ENCODE measurements at regions not wholly inside any gene's neighbourhood (a gene's known extent, or its start where the extent isn't known, plus 50 kb on each side); places are given as distances from the start of the nearest gene placed in this dataset.

DNA sequence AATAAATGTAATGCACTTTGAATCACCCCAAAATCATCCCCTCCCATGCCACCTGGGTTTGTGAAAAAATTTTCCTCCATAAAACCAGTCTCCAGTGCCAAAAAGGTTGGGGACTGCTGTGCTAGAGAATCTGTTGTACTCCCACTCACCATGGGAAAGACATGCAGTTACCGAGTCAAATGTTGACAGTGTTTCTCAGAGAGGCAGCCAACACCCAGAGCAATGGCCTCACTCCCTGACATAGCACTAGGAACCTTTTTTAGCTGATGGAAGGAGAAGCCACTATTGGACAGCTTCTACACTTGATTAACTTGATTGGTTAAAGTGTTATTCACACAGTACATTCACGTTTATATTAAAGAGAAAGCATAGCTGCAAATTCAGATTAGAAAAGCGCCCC is 59.8 kb upstream of the MANEA start:
- intact Hi-C loops (cut with micrococcal nuclease; ENCODE audit: unreplicated experiment) = no loop called here
- H3K4me2 ChIP-seq (ENCODE audit: control insufficient read depth, insufficient read depth) = no peak overlapping the region
- 7% methylated on average over 3 of the region's 3 CpGs for WGBS (ENCODE audit: insufficient coverage, insufficient replicate concordance, low lambda C conversion rate, missing lambda C conversion rate)

More for the DNA sequence above, 59.8 kb upstream of the MANEA start:
- Histone ChIP-seq H3K27ac (ENCODE audit: control insufficient read depth, insufficient read depth) (no peak overlapping the region), H3K9me3 (replicated peaks; ENCODE audit: control insufficient read depth, insufficient read depth, low read length) (no peaks in the 10 kb centered on the region), H4K20me1 (ENCODE audit: control insufficient read depth, insufficient read depth) (no peaks in the 10 kb centered on the region), H3K36me3 (ENCODE audit: control insufficient read depth in 2 of 2, insufficient read depth in 2 of 2, low read length in 1 of 2) (no peaks in the 10 kb centered on the region), H3K79me2 (ENCODE audit: control insufficient read depth, insufficient read depth, low read length) (no peaks in the 10 kb centered on the region), H3K9ac (ENCODE audit: control insufficient read depth, insufficient read depth, low read length) (no peak overlapping the region), H3K4me1 (ENCODE audit: control insufficient read depth, insufficient read depth, low read length) (no peaks in the 10 kb centered on the region), H3K4me3 (no peak overlapping the region), H2AFZ (ENCODE audit: control insufficient read depth, low read depth, low read length) (no peak overlapping the region), H3K27me3 (replicated peaks in 1 of 2; ENCODE audit: control insufficient read depth in 2 of 2, insufficient read depth in 2 of 2, low read length in 1 of 2) (no peaks in the 10 kb centered on the region)
- no peak for FAIRE-seq
- ChIA-PET POLR2A (no interaction called here), SMC1A (ENCODE audit: uncharacterized antibody, unreplicated experiment) (no interaction called here), CTCF (interaction anchor here (0.6 kb wide), 1 partner anchor 582 kb away, joined by 4 read pairs; no protein-coding TSS in a partner anchor), RAD21 (ENCODE audit: unreplicated experiment) (no interaction called here)
- BruUV-seq (replicated peaks) = no TSS peak
- no peak for DNase-seq (ENCODE audit: low read depth, low spot score)
- no peak for ATAC-seq
- TF ChIP-seq CEBPB (IDR thresholded peaks at IDR 0.05; ENCODE audit: borderline replicate concordance in 1 of 2, low read depth in 2 of 2, low read length in 2 of 2) (no peak), RAD51 (IDR thresholded peaks at IDR 0.05) (no peak), BACH1 (IDR thresholded peaks at IDR 0.05; ENCODE audit: borderline replicate concordance) (no peak), TCF3 (IDR thresholded peaks at IDR 0.05; ENCODE audit: borderline replicate concordance, insufficient read depth, low read depth, low read length) (no peak)
- TF ChIP-seq, protein P1, sequence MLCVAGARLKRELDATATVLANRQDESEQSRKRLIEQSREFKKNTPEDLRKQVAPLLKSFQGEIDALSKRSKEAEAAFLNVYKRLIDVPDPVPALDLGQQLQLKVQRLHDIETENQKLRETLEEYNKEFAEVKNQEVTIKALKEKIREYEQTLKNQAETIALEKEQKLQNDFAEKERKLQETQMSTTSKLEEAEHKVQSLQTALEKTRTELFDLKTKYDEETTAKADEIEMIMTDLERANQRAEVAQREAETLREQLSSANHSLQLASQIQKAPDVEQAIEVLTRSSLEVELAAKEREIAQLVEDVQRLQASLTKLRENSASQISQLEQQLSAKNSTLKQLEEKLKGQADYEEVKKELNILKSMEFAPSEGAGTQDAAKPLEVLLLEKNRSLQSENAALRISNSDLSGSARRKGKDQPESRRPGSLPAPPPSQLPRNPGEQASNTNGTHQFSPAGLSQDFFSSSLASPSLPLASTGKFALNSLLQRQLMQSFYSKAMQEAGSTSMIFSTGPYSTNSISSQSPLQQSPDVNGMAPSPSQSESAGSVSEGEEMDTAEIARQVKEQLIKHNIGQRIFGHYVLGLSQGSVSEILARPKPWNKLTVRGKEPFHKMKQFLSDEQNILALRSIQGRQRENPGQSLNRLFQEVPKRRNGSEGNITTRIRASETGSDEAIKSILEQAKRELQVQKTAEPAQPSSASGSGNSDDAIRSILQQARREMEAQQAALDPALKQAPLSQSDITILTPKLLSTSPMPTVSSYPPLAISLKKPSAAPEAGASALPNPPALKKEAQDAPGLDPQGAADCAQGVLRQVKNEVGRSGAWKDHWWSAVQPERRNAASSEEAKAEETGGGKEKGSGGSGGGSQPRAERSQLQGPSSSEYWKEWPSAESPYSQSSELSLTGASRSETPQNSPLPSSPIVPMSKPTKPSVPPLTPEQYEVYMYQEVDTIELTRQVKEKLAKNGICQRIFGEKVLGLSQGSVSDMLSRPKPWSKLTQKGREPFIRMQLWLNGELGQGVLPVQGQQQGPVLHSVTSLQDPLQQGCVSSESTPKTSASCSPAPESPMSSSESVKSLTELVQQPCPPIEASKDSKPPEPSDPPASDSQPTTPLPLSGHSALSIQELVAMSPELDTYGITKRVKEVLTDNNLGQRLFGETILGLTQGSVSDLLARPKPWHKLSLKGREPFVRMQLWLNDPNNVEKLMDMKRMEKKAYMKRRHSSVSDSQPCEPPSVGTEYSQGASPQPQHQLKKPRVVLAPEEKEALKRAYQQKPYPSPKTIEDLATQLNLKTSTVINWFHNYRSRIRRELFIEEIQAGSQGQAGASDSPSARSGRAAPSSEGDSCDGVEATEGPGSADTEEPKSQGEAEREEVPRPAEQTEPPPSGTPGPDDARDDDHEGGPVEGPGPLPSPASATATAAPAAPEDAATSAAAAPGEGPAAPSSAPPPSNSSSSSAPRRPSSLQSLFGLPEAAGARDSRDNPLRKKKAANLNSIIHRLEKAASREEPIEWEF (IDR thresholded peaks at IDR 0.05; ENCODE audit: insufficient replicate concordance, low read depth, low read length) = no peak
- TF ChIP-seq, protein P2, sequence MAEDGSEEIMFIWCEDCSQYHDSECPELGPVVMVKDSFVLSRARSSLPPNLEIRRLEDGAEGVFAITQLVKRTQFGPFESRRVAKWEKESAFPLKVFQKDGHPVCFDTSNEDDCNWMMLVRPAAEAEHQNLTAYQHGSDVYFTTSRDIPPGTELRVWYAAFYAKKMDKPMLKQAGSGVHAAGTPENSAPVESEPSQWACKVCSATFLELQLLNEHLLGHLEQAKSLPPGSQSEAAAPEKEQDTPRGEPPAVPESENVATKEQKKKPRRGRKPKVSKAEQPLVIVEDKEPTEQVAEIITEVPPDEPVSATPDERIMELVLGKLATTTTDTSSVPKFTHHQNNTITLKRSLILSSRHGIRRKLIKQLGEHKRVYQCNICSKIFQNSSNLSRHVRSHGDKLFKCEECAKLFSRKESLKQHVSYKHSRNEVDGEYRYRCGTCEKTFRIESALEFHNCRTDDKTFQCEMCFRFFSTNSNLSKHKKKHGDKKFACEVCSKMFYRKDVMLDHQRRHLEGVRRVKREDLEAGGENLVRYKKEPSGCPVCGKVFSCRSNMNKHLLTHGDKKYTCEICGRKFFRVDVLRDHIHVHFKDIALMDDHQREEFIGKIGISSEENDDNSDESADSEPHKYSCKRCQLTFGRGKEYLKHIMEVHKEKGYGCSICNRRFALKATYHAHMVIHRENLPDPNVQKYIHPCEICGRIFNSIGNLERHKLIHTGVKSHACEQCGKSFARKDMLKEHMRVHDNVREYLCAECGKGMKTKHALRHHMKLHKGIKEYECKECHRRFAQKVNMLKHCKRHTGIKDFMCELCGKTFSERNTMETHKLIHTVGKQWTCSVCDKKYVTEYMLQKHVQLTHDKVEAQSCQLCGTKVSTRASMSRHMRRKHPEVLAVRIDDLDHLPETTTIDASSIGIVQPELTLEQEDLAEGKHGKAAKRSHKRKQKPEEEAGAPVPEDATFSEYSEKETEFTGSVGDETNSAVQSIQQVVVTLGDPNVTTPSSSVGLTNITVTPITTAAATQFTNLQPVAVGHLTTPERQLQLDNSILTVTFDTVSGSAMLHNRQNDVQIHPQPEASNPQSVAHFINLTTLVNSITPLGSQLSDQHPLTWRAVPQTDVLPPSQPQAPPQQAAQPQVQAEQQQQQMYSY (CRISPR knock-in tag; IDR thresholded peaks at IDR 0.05) = no peak
- in situ Hi-C loops (cut with MboI) = no loop called here

Data from GM12878 (cell line).